Nephron (organoid): ENCODE measurements at regions not wholly inside any gene's neighbourhood (a gene's known extent, or its start where the extent isn't known, plus 50 kb on each side); places are given as distances from the start of the nearest gene placed in this dataset.

ENCODE experiments used
- H3K27ac Mint-ChIP-seq, 3 experiments: 2 replicates each; pipeline ENCODE4 v1.8.0; 2020; ENCODE audit warnings: mixed read lengths in 3 of 3, mild to moderate bottlenecking in 2 of 3, moderate library complexity in 1 of 3
- H3K27me3 Mint-ChIP-seq: 2 replicates; pipeline ENCODE4 v1.8.0; 2021; ENCODE audit warnings: low read depth, mild to moderate bottlenecking, moderate library complexity, mixed read lengths
- H3K36me3 Mint-ChIP-seq: 2 replicates; pipeline ENCODE4 v1.8.0; 2020; ENCODE audit warnings: low read depth, mixed read lengths
- H3K4me1 Mint-ChIP-seq: 2 replicates; pipeline ENCODE4 v1.8.0; 2020; ENCODE audit warnings: mixed read lengths
- H3K4me3 Mint-ChIP-seq, 3 experiments: 2 replicates each; pipeline ENCODE4 v1.8.0; 2020; ENCODE audit warnings: mild to moderate bottlenecking in 3 of 3, mixed read lengths in 3 of 3, moderate library complexity in 2 of 3
- H3K9me3 Mint-ChIP-seq: 2 replicates; pipeline ENCODE4 v1.8.0; 2020; ENCODE audit warnings: mixed read lengths
- CTCF ChIP-seq, 3 experiments: fragments of 200-600 bp; sonication (generic); IDR thresholded peaks; one replicate each; pipeline ENCODE4 v1.5.0; 2021; ENCODE audit warnings: antibody characterized with exemption in 3 of 3; ENCODE audit not compliant: unreplicated experiment in 3 of 3

- Mint-ChIP-seq H3K27ac (no peak overlapping the region), H3K4me3 (no peak overlapping the region), H3K9me3 (no peaks in the 10 kb centered on the region), H3K27me3 (no peaks in the 10 kb centered on the region), H3K36me3 (no peaks in the 10 kb centered on the region), H3K4me1 (no peaks in the 10 kb centered on the region)
- TF ChIP-seq CTCF (IDR thresholded peaks at IDR 0.05; ENCODE audit: unreplicated experiment in 3 of 3), result no peak
Observed at GRCh38 chr17:6943406-6943805, 52.4 kb upstream of the ALOX12 start.
